Right lobe of liver (tissue), 4 donors: ENCODE measurements at regions not wholly inside any gene's neighbourhood (a gene's known extent, or its start where the extent isn't known, plus 50 kb on each side); places are given as distances from the start of the nearest gene placed in this dataset.

Source experiments
- POLR2A ChIP-seq: fragments of 450-650 bp; IDR thresholded peaks from one replicate; pipeline ENCODE4 v1.6.1; 2017; ENCODE audit warnings: antibody characterized with exemption, mild to moderate bottlenecking
- TF ChIP-seq, protein P1 (sequence below), 4 donors: fragments of 200-600 bp in 3 of 4; fragments of 450-650 bp in 1 of 4; IDR thresholded peaks; one replicate each; pipeline versions ENCODE4 v1.5.1 to v1.8.0; 2016 to 2022; ENCODE audit warnings: antibody characterized with exemption in 4 of 4, mild to moderate bottlenecking in 2 of 4
- donor health status: DM: no; HTN: no; CAD: no.
- donor health status: DM: no; HTN: no; CAD: no.
- donor health status: DM: no; HTN: yes; CAD: no.

DNA sequence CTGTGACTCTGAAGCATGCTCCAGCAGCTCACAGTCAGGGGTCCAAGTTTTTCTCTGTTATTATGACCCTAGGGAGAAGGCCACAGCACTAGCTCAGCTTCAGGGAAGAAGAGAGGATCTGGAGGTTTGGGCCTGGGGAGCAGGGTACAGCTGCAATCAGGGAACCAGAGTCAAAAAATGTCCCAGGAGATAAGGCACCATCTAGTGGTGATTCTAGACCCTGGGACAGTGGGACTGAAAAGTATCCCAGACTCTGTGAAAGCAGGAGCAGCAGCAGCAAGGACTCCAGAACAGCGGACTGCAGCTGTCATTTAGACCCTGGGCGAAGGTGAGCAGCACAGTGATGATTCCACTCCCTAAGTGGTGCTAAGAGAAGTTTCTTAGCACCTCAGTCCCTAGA lies 278.4 kb upstream of the DDX18 start:
- TF ChIP-seq, protein P1, sequence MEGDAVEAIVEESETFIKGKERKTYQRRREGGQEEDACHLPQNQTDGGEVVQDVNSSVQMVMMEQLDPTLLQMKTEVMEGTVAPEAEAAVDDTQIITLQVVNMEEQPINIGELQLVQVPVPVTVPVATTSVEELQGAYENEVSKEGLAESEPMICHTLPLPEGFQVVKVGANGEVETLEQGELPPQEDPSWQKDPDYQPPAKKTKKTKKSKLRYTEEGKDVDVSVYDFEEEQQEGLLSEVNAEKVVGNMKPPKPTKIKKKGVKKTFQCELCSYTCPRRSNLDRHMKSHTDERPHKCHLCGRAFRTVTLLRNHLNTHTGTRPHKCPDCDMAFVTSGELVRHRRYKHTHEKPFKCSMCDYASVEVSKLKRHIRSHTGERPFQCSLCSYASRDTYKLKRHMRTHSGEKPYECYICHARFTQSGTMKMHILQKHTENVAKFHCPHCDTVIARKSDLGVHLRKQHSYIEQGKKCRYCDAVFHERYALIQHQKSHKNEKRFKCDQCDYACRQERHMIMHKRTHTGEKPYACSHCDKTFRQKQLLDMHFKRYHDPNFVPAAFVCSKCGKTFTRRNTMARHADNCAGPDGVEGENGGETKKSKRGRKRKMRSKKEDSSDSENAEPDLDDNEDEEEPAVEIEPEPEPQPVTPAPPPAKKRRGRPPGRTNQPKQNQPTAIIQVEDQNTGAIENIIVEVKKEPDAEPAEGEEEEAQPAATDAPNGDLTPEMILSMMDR (IDR thresholded peaks at IDR 0.05) = peak in 3 of 4 donors; percentile 18 to 42 (median 31)
- TF ChIP-seq POLR2A = no peak
